ENCODE measurements at regions not wholly inside any gene's neighbourhood (a gene's known extent, or its start where the extent isn't known, plus 50 kb on each side); places are given as distances from the start of the nearest gene placed in this dataset.

DNA sequence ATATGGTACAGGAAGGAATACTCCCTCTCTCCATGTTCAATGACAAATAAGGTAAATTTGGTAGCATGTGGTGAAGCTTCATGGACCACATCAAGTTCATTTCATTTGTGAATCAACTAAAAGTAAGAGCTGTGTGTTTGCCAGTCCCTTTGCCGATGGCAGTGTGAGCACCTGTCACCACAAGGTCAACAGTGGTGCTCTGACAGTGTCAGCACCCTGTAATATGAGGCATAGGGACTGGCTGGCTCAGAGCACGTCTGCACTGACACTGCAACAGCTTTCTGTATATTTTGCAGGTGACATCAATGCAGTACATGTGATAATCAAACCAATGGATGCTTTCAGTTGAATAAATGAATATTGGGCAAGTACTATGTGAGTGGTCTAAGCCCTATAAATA lies 852.4 kb downstream of the TUSC7 start:
- Mint-ChIP-seq H3K4me1 (ENCODE audit: low read depth, unreplicated experiment) (peaks cover 10% of the 10 kb centered on the region), H3K9me3 (ENCODE audit: low read depth, unreplicated experiment) (no peaks in the 10 kb centered on the region), H3K27me3 (ENCODE audit: unreplicated experiment) (no peaks in the 10 kb centered on the region), H3K27ac (ENCODE audit: unreplicated experiment) (no peak overlapping the region), H3K36me3 (ENCODE audit: insufficient read depth, unreplicated experiment) (no peaks in the 10 kb centered on the region), H3K4me3 (ENCODE audit: low read depth, unreplicated experiment) (no peak overlapping the region)
- TF ChIP-seq, protein P1, sequence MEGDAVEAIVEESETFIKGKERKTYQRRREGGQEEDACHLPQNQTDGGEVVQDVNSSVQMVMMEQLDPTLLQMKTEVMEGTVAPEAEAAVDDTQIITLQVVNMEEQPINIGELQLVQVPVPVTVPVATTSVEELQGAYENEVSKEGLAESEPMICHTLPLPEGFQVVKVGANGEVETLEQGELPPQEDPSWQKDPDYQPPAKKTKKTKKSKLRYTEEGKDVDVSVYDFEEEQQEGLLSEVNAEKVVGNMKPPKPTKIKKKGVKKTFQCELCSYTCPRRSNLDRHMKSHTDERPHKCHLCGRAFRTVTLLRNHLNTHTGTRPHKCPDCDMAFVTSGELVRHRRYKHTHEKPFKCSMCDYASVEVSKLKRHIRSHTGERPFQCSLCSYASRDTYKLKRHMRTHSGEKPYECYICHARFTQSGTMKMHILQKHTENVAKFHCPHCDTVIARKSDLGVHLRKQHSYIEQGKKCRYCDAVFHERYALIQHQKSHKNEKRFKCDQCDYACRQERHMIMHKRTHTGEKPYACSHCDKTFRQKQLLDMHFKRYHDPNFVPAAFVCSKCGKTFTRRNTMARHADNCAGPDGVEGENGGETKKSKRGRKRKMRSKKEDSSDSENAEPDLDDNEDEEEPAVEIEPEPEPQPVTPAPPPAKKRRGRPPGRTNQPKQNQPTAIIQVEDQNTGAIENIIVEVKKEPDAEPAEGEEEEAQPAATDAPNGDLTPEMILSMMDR (IDR thresholded peaks at IDR 0.05; ENCODE audit: unreplicated experiment), result no peak
- BruUV-seq (replicated peaks), result no TSS peak
- CTCF ChIA-PET, result no interaction called here
- DNase-seq, result no peak
- intact Hi-C loops (cut with micrococcal nuclease; ENCODE audit: unreplicated experiment), result no loop called here

DNA sequence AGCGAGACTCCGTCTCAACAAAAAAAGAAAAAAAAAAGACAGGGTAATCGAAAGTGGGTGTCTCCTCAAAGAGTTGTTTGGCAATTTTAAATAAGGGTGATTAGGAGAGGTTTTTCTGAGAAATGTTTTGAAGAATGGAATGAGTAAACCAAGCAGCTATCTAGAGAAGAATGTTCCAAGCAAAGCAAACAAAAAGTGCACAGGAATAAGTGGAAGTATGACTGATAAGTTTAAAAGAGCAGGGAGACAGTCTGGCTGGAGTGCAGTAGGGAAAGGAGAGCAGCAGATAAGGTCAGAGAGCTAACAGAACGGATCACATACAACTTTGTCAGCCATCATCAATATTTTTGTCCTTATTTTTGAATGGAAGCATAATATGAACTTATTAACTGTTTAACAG lies 853.5 kb downstream of the TUSC7 start:
- Mint-ChIP-seq H3K36me3 (ENCODE audit: insufficient read depth, unreplicated experiment) (no peaks in the 10 kb centered on the region), H3K9me3 (ENCODE audit: low read depth, unreplicated experiment) (no peaks in the 10 kb centered on the region), H3K4me1 (ENCODE audit: low read depth, unreplicated experiment) (peaks cover 7% of the 10 kb centered on the region), H3K4me3 (ENCODE audit: low read depth, unreplicated experiment) (no peak overlapping the region), H3K27me3 (ENCODE audit: unreplicated experiment) (no peaks in the 10 kb centered on the region), H3K27ac (ENCODE audit: unreplicated experiment) (no peak overlapping the region)
- DNase-seq, result no peak
- BruUV-seq (replicated peaks), result no TSS peak
- CTCF ChIA-PET, result no interaction called here
- intact Hi-C loops (cut with micrococcal nuclease; ENCODE audit: unreplicated experiment), result no loop called here
- TF ChIP-seq, protein P1 (IDR thresholded peaks at IDR 0.05; ENCODE audit: unreplicated experiment), result no peak

DNA sequence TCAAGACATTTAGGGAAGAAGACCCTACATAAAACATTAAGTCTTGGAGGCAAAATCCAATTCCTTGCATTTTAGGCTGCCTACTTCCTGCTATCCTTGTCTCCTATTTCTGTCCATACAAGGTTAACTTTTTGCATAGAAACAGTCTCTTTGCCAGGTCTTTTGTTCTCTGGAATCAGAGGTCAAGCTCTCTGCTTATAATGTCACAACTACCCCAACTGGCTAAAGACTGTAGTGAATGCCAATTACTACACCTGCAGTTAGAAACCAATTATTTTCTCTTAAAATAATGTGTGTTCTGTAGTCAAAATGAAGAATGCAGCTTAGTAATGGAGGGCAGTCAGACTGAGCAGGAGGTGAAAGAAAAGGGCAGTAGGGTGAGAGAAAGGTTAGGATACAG lies 856.2 kb downstream of the TUSC7 start:
- Mint-ChIP-seq H3K4me1 (ENCODE audit: low read depth, unreplicated experiment) (no peaks in the 10 kb centered on the region), H3K9me3 (ENCODE audit: low read depth, unreplicated experiment) (no peaks in the 10 kb centered on the region), H3K27ac (ENCODE audit: unreplicated experiment) (no peak overlapping the region), H3K27me3 (ENCODE audit: unreplicated experiment) (no peaks in the 10 kb centered on the region), H3K4me3 (ENCODE audit: low read depth, unreplicated experiment) (no peak overlapping the region), H3K36me3 (ENCODE audit: insufficient read depth, unreplicated experiment) (no peaks in the 10 kb centered on the region)
- TF ChIP-seq, protein P1 (IDR thresholded peaks at IDR 0.05; ENCODE audit: unreplicated experiment), result no peak
- BruUV-seq (replicated peaks), result no TSS peak
- CTCF ChIA-PET, result no interaction called here
- DNase-seq, result no peak
- intact Hi-C loops (cut with micrococcal nuclease; ENCODE audit: unreplicated experiment), result no loop called here

DNA sequence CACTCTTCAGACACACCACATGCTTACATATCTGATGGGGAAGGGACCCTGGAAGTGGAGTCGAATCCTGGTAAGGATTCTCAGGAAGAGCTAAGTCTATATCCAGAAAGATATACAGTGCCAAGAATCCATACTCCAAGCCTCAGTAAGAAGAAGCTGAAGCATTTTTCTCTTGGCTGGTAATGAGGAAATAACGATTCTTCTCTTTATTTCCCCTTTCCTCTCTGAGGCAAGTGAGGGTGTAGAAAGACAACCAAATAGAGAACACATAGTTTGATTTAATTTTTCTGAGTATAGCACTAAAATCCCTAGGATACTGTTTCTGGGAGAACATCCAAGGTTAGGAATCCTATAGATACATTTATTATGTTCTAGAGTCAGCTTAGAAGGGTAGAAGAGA lies 857.3 kb downstream of the TUSC7 start:
- no peak overlapping the region for H3K27ac Mint-ChIP-seq (ENCODE audit: unreplicated experiment)
- no peak for DNase-seq
- H3K9me3 Mint-ChIP-seq (ENCODE audit: low read depth, unreplicated experiment), result no peaks in the 10 kb centered on the region
- CTCF ChIA-PET, result no interaction called here
- no TSS peak for BruUV-seq (replicated peaks)
- H3K4me1 Mint-ChIP-seq (ENCODE audit: low read depth, unreplicated experiment), result no peaks in the 10 kb centered on the region
- TF ChIP-seq, protein P1 (IDR thresholded peaks at IDR 0.05; ENCODE audit: unreplicated experiment), result no peak
- no peaks in the 10 kb centered on the region for H3K36me3 Mint-ChIP-seq (ENCODE audit: insufficient read depth, unreplicated experiment)
- H3K4me3 Mint-ChIP-seq (ENCODE audit: low read depth, unreplicated experiment), result no peak overlapping the region
- H3K27me3 Mint-ChIP-seq (ENCODE audit: unreplicated experiment), result no peaks in the 10 kb centered on the region
- intact Hi-C loops (cut with micrococcal nuclease; ENCODE audit: unreplicated experiment), result no loop called here

DNA sequence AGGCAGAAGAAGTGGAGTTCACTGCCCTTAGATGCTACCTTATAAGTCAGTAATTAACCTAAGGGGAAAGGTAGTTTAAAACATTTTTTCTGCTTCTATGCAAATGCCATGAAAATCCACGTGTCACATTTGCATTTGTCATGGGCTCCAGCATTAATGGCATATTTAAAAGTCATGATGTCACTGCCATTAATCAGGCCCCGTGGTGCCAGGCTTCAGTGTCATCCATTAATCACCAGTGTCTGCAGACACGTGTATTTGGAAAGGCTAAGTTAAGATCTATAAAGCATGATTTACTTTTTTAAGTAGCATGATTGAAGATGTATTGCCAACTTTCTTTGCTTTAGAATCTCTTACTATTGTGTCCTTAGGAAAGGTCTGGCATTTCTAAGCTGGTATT lies 857.8 kb downstream of the TUSC7 start:
- Mint-ChIP-seq H3K9me3 (ENCODE audit: low read depth, unreplicated experiment) (no peaks in the 10 kb centered on the region), H3K27ac (ENCODE audit: unreplicated experiment) (no peak overlapping the region), H3K4me3 (ENCODE audit: low read depth, unreplicated experiment) (no peak overlapping the region), H3K36me3 (ENCODE audit: insufficient read depth, unreplicated experiment) (no peaks in the 10 kb centered on the region), H3K4me1 (ENCODE audit: low read depth, unreplicated experiment) (no peaks in the 10 kb centered on the region), H3K27me3 (ENCODE audit: unreplicated experiment) (no peaks in the 10 kb centered on the region)
- CTCF ChIA-PET, result no interaction called here
- no peak for DNase-seq
- intact Hi-C loops (cut with micrococcal nuclease; ENCODE audit: unreplicated experiment), result no loop called here
- BruUV-seq (replicated peaks), result no TSS peak
- TF ChIP-seq, protein P1 (IDR thresholded peaks at IDR 0.05; ENCODE audit: unreplicated experiment), result no peak
